GM20000 (cell line): ENCODE measurements at regions not wholly inside any gene's neighbourhood (a gene's known extent, or its start where the extent isn't known, plus 50 kb on each side); places are given as distances from the start of the nearest gene placed in this dataset.

Experiments used
- DNase-seq: peaks from one replicate; pipeline ENCODE4 v3.0.0; 2012; ENCODE audit warnings: low spot score
- CTCF ChIP-seq: IDR thresholded peaks from 2 replicates; pipeline ENCODE4 v1.5.1; 2012; ENCODE audit warnings: mild to moderate bottlenecking, control low read depth; ENCODE audit errors: extremely low read depth, missing control alignments

GRCh38 chr13:109665781-109666249, 120.6 kb downstream of the IRS2 start:
- DNase-seq = no peak
- TF ChIP-seq CTCF = no peak

- TF ChIP-seq CTCF = no peak
- DNase-seq = no peak
Observed at GRCh38 chr13:109665240-109665639, 121.1 kb downstream of the IRS2 start.

GRCh38 chr13:109657395-109657794, 129.0 kb downstream of the IRS2 start:
- no peak for DNase-seq
- no peak for TF ChIP-seq CTCF

GRCh38 chr13:109656206-109656605, 130.2 kb downstream of the IRS2 start:
- no peak for TF ChIP-seq CTCF
- no peak for DNase-seq

- no peak for DNase-seq
- no peak for TF ChIP-seq CTCF
Observed at GRCh38 chr13:109655611-109656010, 130.8 kb downstream of the IRS2 start.

GRCh38 chr13:109655206-109655600, 131.2 kb downstream of the IRS2 start:
- DNase-seq = no peak
- no peak for TF ChIP-seq CTCF

- no peak for DNase-seq
- TF ChIP-seq CTCF = no peak
Observed at GRCh38 chr13:109654341-109655205, 131.8 kb downstream of the IRS2 start.
